B cell (primary cell): ENCODE measurements at regions not wholly inside any gene's neighbourhood (a gene's known extent, or its start where the extent isn't known, plus 50 kb on each side); places are given as distances from the start of the nearest gene placed in this dataset.

Experiments used
- ATAC-seq: fragments of 200-7000 bp; cut with Tn5 transposase; one replicate; pipeline ENCODE4 v1.10.0; 2021; ENCODE audit warnings: low read depth, mild to moderate bottlenecking, moderate number of reproducible peaks, moderate library complexity
- CTCF ChIA-PET: fragments of 350-600 bp; sonication (Branson Sonifier 250); formaldehyde crosslinking; loops from one replicate; lab custom pipeline; 2021; ENCODE audit warnings: antibody characterized with exemption, inconsistent platforms; lab: Charles Lee
- POLR2A ChIA-PET: fragments of 350-600 bp; sonication (Branson Sonifier 250); formaldehyde crosslinking; loops from one replicate; lab custom pipeline; 2021; ENCODE audit warnings: antibody characterized with exemption; lab: Charles Lee
- DNase-seq: peaks from one replicate; pipeline ENCODE4 v3.0.0; 2013
- H2AFZ ChIP-seq: 2 replicates; pipeline ENCODE4 v1.6.1; 2012; ENCODE audit warnings: mild to moderate bottlenecking, low read depth, low read length; ENCODE audit not compliant: insufficient read depth, poor library complexity, severe bottlenecking
- H3K27ac ChIP-seq, 2 donors: 1 replicate in 1 of 2; 2 replicates in 1 of 2; pipeline ENCODE4 v1.5.1; 2012 to 2013; ENCODE audit warnings: low read length in 2 of 2, mild to moderate bottlenecking in 2 of 2, moderate library complexity in 1 of 2
- H3K27me3 ChIP-seq, 4 experiments: fragments of 200-600 bp in 1 of 4; sonication (generic) in 1 of 4; replicated peaks in 1 of 4; 1 replicate in 2 of 4; 2 replicates in 2 of 4; pipeline versions ENCODE4 v1.6.1 to v1.7.0; 2013 to 2016; ENCODE audit warnings: low read length in 3 of 4, mild to moderate bottlenecking in 2 of 4, mixed read lengths in 1 of 4, moderate library complexity in 1 of 4; ENCODE audit not compliant: insufficient read depth in 4 of 4, control insufficient read depth in 3 of 4; ENCODE audit errors: control extremely low read depth in 1 of 4
- H3K36me3 ChIP-seq, 2 experiments: replicated peaks in 1 of 2; 1 replicate in 1 of 2; 2 replicates in 1 of 2; pipeline versions ENCODE4 v1.6.1 to v1.7.1; 2013; ENCODE audit warnings: low read length in 1 of 2; ENCODE audit not compliant: insufficient read depth in 2 of 2, control insufficient read depth in 1 of 2; ENCODE audit errors: control extremely low read depth in 1 of 2, extremely low read depth in 1 of 2
- H3K4me1 ChIP-seq, 2 donors: fragments of 200-600 bp in 1 of 2; sonication (generic) in 1 of 2; 1 replicate in 1 of 2; 2 replicates in 1 of 2; pipeline versions ENCODE4 v1.5.1 to v1.6.1; 2013 to 2017; ENCODE audit warnings: low read length in 2 of 2; ENCODE audit not compliant: control insufficient read depth in 2 of 2, insufficient read depth in 2 of 2
- H3K4me2 ChIP-seq: replicated peaks from 2 replicates; pipeline ENCODE3; 2012; ENCODE audit warnings: mild to moderate bottlenecking, low read depth, low read length; ENCODE audit not compliant: poor library complexity, severe bottlenecking
- H3K4me3 ChIP-seq, 5 experiments: fragments of 200-600 bp in 1 of 5; sonication (generic) in 1 of 5; 1 replicate in 3 of 5; 2 replicates in 2 of 5; pipeline versions ENCODE4 v1.5.1 to v1.7.0; 2011 to 2016; ENCODE audit warnings: low read length in 4 of 5, mild to moderate bottlenecking in 4 of 5, low read depth in 2 of 5, control low read depth in 1 of 5, moderate library complexity in 1 of 5; ENCODE audit not compliant: insufficient read depth in 1 of 5; ENCODE audit errors: control extremely low read depth in 1 of 5, extremely low read depth in 1 of 5
- H3K79me2 ChIP-seq: fragments of 200-600 bp; sonication (generic); one replicate; pipeline ENCODE4 v1.6.0; 2016; ENCODE audit warnings: low read length; ENCODE audit not compliant: control insufficient read depth, insufficient read depth
- H3K9ac ChIP-seq: fragments of 200-600 bp; sonication (generic); 2 replicates; pipeline ENCODE4 v1.6.1; 2017; ENCODE audit warnings: mild to moderate bottlenecking, low read length, moderate library complexity
- H3K9me3 ChIP-seq, 3 donors: one replicate each; pipeline versions ENCODE4 v1.6.1 to v1.7.1; 2013; ENCODE audit warnings: low read length in 2 of 3; ENCODE audit not compliant: control insufficient read depth in 2 of 3, insufficient read depth in 1 of 3; ENCODE audit errors: control extremely low read depth in 1 of 3
- H4K20me1 ChIP-seq: 2 replicates; pipeline ENCODE4 v1.6.0; 2012; ENCODE audit warnings: mild to moderate bottlenecking, low read length; ENCODE audit not compliant: insufficient read depth, control insufficient read depth, poor library complexity, severe bottlenecking
- H3K27ac Mint-ChIP-seq: one replicate; pipeline ENCODE4 v1.8.0; 2021; ENCODE audit warnings: mixed read lengths
- H3K27me3 Mint-ChIP-seq: one replicate; pipeline ENCODE4 v1.8.0; 2021; ENCODE audit warnings: mixed read lengths
- H3K4me1 Mint-ChIP-seq: one replicate; pipeline ENCODE4 v1.8.0; 2021; ENCODE audit warnings: mixed read lengths
- H3K4me3 Mint-ChIP-seq: one replicate; pipeline ENCODE4 v1.8.0; 2021; ENCODE audit warnings: mixed read lengths
- H3K9me3 Mint-ChIP-seq: one replicate; pipeline ENCODE4 v1.8.0; 2022; ENCODE audit warnings: mixed read lengths; ENCODE audit not compliant: insufficient read depth
- CTCF ChIP-seq: fragments of 200-600 bp; IDR thresholded peaks from one replicate; pipeline ENCODE4 v1.8.0; 2022; ENCODE audit warnings: antibody characterized with exemption, mild to moderate bottlenecking
- EZH2 ChIP-seq: IDR thresholded peaks from 2 replicates; pipeline ENCODE4 v1.6.1; 2012; ENCODE audit warnings: borderline replicate concordance, low read depth, mild to moderate bottlenecking, moderate library complexity, low read length; ENCODE audit not compliant: insufficient read depth, poor library complexity, severe bottlenecking
- WGBS: methylation state at CpG from one replicate; pipeline ENCODE4 v1.1.5; 2013; ENCODE audit warnings: missing lambda C conversion rate; ENCODE audit not compliant: insufficient coverage; 5-methylcytosine and 5-hydroxymethylcytosine counted together
- intact Hi-C: fragments of 100-400 bp; cut with micrococcal nuclease; formaldehyde crosslinking; loops from one replicate; pipeline ENCODE4 v1.10.0; 2022

- H3K9ac ChIP-seq: no peak overlapping the region
- ChIA-PET POLR2A (no interaction called here), CTCF (no interaction called here)
- 100% methylated on average over 2 of the region's 6 CpGs for WGBS
- Mint-ChIP-seq H3K9me3 (no peaks in the 10 kb centered on the region), H3K4me3 (no peak overlapping the region), H3K27me3 (no peaks in the 10 kb centered on the region), H3K4me1 (no peaks in the 10 kb centered on the region), H3K27ac (no peak overlapping the region)
- no peaks in the 10 kb centered on the region for H3K27me3 ChIP-seq
- H3K27ac ChIP-seq: no peak overlapping the region
- no peak overlapping the region for H2AFZ ChIP-seq
- ATAC-seq (no peak), DNase-seq (no peak)
- no peaks in the 10 kb centered on the region for H4K20me1 ChIP-seq
- no peaks in the 10 kb centered on the region for H3K9me3 ChIP-seq
- H3K4me2 ChIP-seq: no peak overlapping the region
- intact Hi-C loops: no loop called here
- H3K36me3 ChIP-seq: no peaks in the 10 kb centered on the region
- no peak for TF ChIP-seq EZH2
- no peak for TF ChIP-seq CTCF
- H3K79me2 ChIP-seq: no peaks in the 10 kb centered on the region
- no peaks in the 10 kb centered on the region for H3K4me1 ChIP-seq
- H3K4me3 ChIP-seq: no peak overlapping the region
Measured at GRCh38 chr5:110086658-110087388, 397.1 kb downstream of the MAN2A1 start.

DNA sequence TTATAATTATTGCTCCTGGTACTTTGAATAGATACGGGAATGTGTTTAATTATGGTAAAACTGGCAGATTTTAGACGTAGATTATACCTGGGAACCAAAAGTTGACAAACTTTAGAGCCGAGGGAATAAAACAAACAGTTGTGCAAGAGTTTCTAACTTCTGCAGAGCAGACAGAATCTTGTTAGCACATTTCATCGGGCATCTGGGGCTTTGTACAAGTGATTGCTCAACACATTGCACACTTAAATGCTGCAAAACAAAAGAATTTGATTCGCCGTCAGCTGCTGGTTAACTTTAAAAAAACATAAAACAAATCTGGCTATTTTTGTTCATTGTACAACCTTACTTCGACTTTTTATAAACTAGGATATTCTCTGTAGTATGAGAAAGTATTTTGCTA lies 398.1 kb downstream of the MAN2A1 start:
- ATAC-seq: no peak
- POLR2A ChIA-PET: no interaction called here
- intact Hi-C loops: no loop called here

More for the DNA sequence above, 398.1 kb downstream of the MAN2A1 start:
- H3K9me3 ChIP-seq: no peaks in the 10 kb centered on the region
- no peaks in the 10 kb centered on the region for H3K4me1 ChIP-seq
- no peaks in the 10 kb centered on the region for H3K79me2 ChIP-seq
- Mint-ChIP-seq H3K27ac (no peak overlapping the region), H3K27me3 (no peaks in the 10 kb centered on the region), H3K4me1 (no peaks in the 10 kb centered on the region), H3K9me3 (no peaks in the 10 kb centered on the region), H3K4me3 (no peak overlapping the region)
- no peak for DNase-seq
- TF ChIP-seq CTCF (no peak), EZH2 (no peak)
- H3K9ac ChIP-seq: no peak overlapping the region
- H4K20me1 ChIP-seq: no peaks in the 10 kb centered on the region
- H3K27me3 ChIP-seq: no peaks in the 10 kb centered on the region
- no peaks in the 10 kb centered on the region for H3K36me3 ChIP-seq
- no peak overlapping the region for H3K4me2 ChIP-seq
- H2AFZ ChIP-seq: no peak overlapping the region
- no peak overlapping the region for H3K27ac ChIP-seq
- 81% methylated on average over 3 of the region's 7 CpGs for WGBS
- CTCF ChIA-PET: no interaction called here
- H3K4me3 ChIP-seq: no peak overlapping the region
